SK-N-SH treated with all-trans-retinoic acid at 6 μM for 48 hours (cell line): ENCODE measurements at regions not wholly inside any gene's neighbourhood (a gene's known extent, or its start where the extent isn't known, plus 50 kb on each side); places are given as distances from the start of the nearest gene placed in this dataset.

ENCODE experiments used
- ATAC-seq: fragments of 200-7000 bp; cut with Tn5 transposase; 3 replicates; pipeline ENCODE4 v1.9.1; 2020; ENCODE audit warnings: mild to moderate bottlenecking, moderate library complexity
- ARNTL ChIP-seq: fragments of 450-650 bp; formaldehyde crosslinking; IDR thresholded peaks from 2 replicates; pipeline ENCODE4 v1.5.0; 2020; ENCODE audit warnings: low read depth, mild to moderate bottlenecking, moderate library complexity, borderline replicate concordance
- BACH2 ChIP-seq: fragments of 250-450 bp; sonication (Bioruptor Pico); IDR thresholded peaks from 2 replicates; pipeline ENCODE4 v1.9.0; 2021; ENCODE audit warnings: mild to moderate bottlenecking, borderline replicate concordance
- CREB5 ChIP-seq: fragments of 250-450 bp; sonication (Bioruptor Pico); IDR thresholded peaks from 2 replicates; pipeline ENCODE4 v1.5.1; 2020; ENCODE audit warnings: low read depth, mild to moderate bottlenecking, moderate library complexity
- CSDC2 ChIP-seq: fragments of 250-450 bp; sonication (Bioruptor Pico); IDR thresholded peaks from 2 replicates; pipeline ENCODE4 v1.5.0; 2020; ENCODE audit warnings: mild to moderate bottlenecking, moderate library complexity
- CSRNP3 ChIP-seq: fragments of 250-450 bp; sonication (Bioruptor Pico); IDR thresholded peaks from 2 replicates; pipeline ENCODE4 v1.5.1; 2021; ENCODE audit warnings: mild to moderate bottlenecking, moderate library complexity
- ESRRG ChIP-seq: fragments of 250-450 bp; sonication (Bioruptor Pico); IDR thresholded peaks from 2 replicates; pipeline ENCODE4 v1.6.1; 2021; ENCODE audit warnings: mild to moderate bottlenecking
- GLIS3 ChIP-seq: fragments of 250-450 bp; sonication (Bioruptor Pico); IDR thresholded peaks from 2 replicates; pipeline ENCODE4 v1.5.0; 2020; ENCODE audit warnings: mild to moderate bottlenecking, moderate library complexity
- ISL1 ChIP-seq: fragments of 250-450 bp; sonication (Bioruptor Pico); IDR thresholded peaks from 2 replicates; pipeline ENCODE4 v2.1.2; 2022; ENCODE audit warnings: mild to moderate bottlenecking, moderate library complexity
- OSR1 ChIP-seq: fragments of 250-450 bp; sonication (Bioruptor Pico); IDR thresholded peaks from 2 replicates; pipeline ENCODE4 v1.8.0; 2022; ENCODE audit warnings: moderate library complexity, mild to moderate bottlenecking, inconsistent platforms
- POU6F1 ChIP-seq: fragments of 250-450 bp; sonication (Bioruptor Pico); IDR thresholded peaks from 2 replicates; pipeline ENCODE4 v1.8.0; 2021; ENCODE audit warnings: low read depth, mild to moderate bottlenecking, moderate library complexity, borderline replicate concordance
- PPARA ChIP-seq: fragments of 250-450 bp; sonication (Bioruptor Pico); IDR thresholded peaks from 2 replicates; pipeline ENCODE4 v1.5.0; 2020; ENCODE audit warnings: mild to moderate bottlenecking, borderline replicate concordance
- RARB ChIP-seq: fragments of 250-450 bp; sonication (Bioruptor Pico); IDR thresholded peaks from 2 replicates; pipeline ENCODE4 v1.8.0; 2021; ENCODE audit warnings: mild to moderate bottlenecking, moderate library complexity
- TCF4 ChIP-seq: fragments of 250-450 bp; sonication (Bioruptor Pico); IDR thresholded peaks from 2 replicates; pipeline ENCODE4 v1.8.0; 2021; ENCODE audit warnings: mild to moderate bottlenecking, moderate library complexity, borderline replicate concordance
- TOX ChIP-seq: fragments of 250-450 bp; sonication (Bioruptor Pico); IDR thresholded peaks from 2 replicates; pipeline ENCODE4 v1.8.0; 2021; ENCODE audit warnings: mild to moderate bottlenecking, moderate library complexity, borderline replicate concordance
- TSHZ2 ChIP-seq: fragments of 250-450 bp; sonication (Bioruptor Pico); IDR thresholded peaks from 2 replicates; pipeline ENCODE4 v1.5.0; 2020; ENCODE audit warnings: mild to moderate bottlenecking, moderate library complexity
- ZFP3 ChIP-seq: fragments of 250-450 bp; sonication (Bioruptor Pico); IDR thresholded peaks from 2 replicates; pipeline ENCODE4 v1.5.0; 2020; ENCODE audit warnings: mild to moderate bottlenecking, moderate library complexity
- ZFP30 ChIP-seq: fragments of 450-650 bp; formaldehyde crosslinking; IDR thresholded peaks from 2 replicates; pipeline ENCODE4 v1.5.0; 2022; ENCODE audit warnings: mild to moderate bottlenecking, moderate library complexity
- ZNF565 ChIP-seq: fragments of 450-650 bp; formaldehyde crosslinking; conservative IDR thresholded peaks from 2 replicates; pipeline ENCODE4 v1.5.0; 2020; ENCODE audit warnings: low read depth, mild to moderate bottlenecking, moderate library complexity
- ZNF70 ChIP-seq: fragments of 450-650 bp; formaldehyde crosslinking; IDR thresholded peaks from 2 replicates; pipeline ENCODE4 v1.5.0; 2020; ENCODE audit warnings: mild to moderate bottlenecking, moderate library complexity
- ZNF8 ChIP-seq: fragments of 450-650 bp; formaldehyde crosslinking; IDR thresholded peaks from 2 replicates; pipeline ENCODE4 v1.5.0; 2020; ENCODE audit warnings: mild to moderate bottlenecking, moderate library complexity
- TF ChIP-seq, protein P1 (sequence below): fragments of 250-450 bp; sonication (Bioruptor Pico); IDR thresholded peaks from 2 replicates; pipeline ENCODE4 v1.8.0; 2020; ENCODE audit warnings: mild to moderate bottlenecking, moderate library complexity, borderline replicate concordance

GRCh38 chr13:29905845-29906244 is 55.4 kb upstream of the UBL3 start (continued):
- TF ChIP-seq POU6F1 = no peak
- TF ChIP-seq ARNTL = no peak
- TF ChIP-seq CREB5 (CRISPR knock-in tag) = no peak
- no peak for TF ChIP-seq OSR1 (CRISPR knock-in tag)
- no peak for TF ChIP-seq RARB
- TF ChIP-seq TCF4 (CRISPR knock-in tag) = no peak
- no peak for TF ChIP-seq ZNF70 (CRISPR knock-in tag)
- TF ChIP-seq ZFP30 (CRISPR knock-in tag) = no peak
- no peak for TF ChIP-seq ESRRG (CRISPR knock-in tag)
- TF ChIP-seq ZNF8 = no peak
- TF ChIP-seq CSDC2 = no peak
- TF ChIP-seq CSRNP3 (CRISPR knock-in tag) = no peak

GRCh38 chr13:29903996-29904395 is 53.6 kb upstream of the UBL3 start:
- TF ChIP-seq, protein P1, sequence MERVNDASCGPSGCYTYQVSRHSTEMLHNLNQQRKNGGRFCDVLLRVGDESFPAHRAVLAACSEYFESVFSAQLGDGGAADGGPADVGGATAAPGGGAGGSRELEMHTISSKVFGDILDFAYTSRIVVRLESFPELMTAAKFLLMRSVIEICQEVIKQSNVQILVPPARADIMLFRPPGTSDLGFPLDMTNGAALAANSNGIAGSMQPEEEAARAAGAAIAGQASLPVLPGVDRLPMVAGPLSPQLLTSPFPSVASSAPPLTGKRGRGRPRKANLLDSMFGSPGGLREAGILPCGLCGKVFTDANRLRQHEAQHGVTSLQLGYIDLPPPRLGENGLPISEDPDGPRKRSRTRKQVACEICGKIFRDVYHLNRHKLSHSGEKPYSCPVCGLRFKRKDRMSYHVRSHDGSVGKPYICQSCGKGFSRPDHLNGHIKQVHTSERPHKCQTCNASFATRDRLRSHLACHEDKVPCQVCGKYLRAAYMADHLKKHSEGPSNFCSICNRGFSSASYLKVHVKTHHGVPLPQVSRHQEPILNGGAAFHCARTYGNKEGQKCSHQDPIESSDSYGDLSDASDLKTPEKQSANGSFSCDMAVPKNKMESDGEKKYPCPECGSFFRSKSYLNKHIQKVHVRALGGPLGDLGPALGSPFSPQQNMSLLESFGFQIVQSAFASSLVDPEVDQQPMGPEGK (CRISPR knock-in tag) = no peak
- TF ChIP-seq TSHZ2 = no peak
- TF ChIP-seq ZFP3 (CRISPR knock-in tag) = no peak
- no peak for TF ChIP-seq POU6F1
- no peak for TF ChIP-seq ZNF8
- no peak for TF ChIP-seq PPARA
- no peak for TF ChIP-seq ESRRG (CRISPR knock-in tag)
- TF ChIP-seq ARNTL = no peak
- no peak for TF ChIP-seq ISL1 (CRISPR knock-in tag)
- TF ChIP-seq ZNF565 (CRISPR knock-in tag) = no peak
- no peak for TF ChIP-seq ZNF70 (CRISPR knock-in tag)
- TF ChIP-seq GLIS3 (CRISPR knock-in tag) = no peak
- TF ChIP-seq CSDC2 = no peak
- TF ChIP-seq TOX (CRISPR knock-in tag) = no peak
- TF ChIP-seq CSRNP3 (CRISPR knock-in tag) = no peak
- TF ChIP-seq ZFP30 (CRISPR knock-in tag) = no peak
- no peak for TF ChIP-seq TCF4 (CRISPR knock-in tag)
- no peak for TF ChIP-seq BACH2
- no peak for ATAC-seq
